WTC11 (cell line): ENCODE measurements at regions not wholly inside any gene's neighbourhood (a gene's known extent, or its start where the extent isn't known, plus 50 kb on each side); places are given as distances from the start of the nearest gene placed in this dataset.

Source experiments
- ATF1 ChIP-seq: sonication (generic); formaldehyde crosslinking; IDR thresholded peaks from 2 replicates; pipeline ENCODE4 v1.8.1; 2023; ENCODE audit warnings: mild to moderate bottlenecking, moderate library complexity, missing genetic modification reagents
- TP53 ChIP-seq: sonication (generic); formaldehyde crosslinking; IDR thresholded peaks from 2 replicates; pipeline ENCODE4 v1.8.1; 2023; ENCODE audit warnings: mild to moderate bottlenecking, missing genetic modification reagents
- ZBTB21 ChIP-seq: sonication (generic); formaldehyde crosslinking; IDR thresholded peaks from 2 replicates; pipeline ENCODE4 v1.8.1; 2023; ENCODE audit warnings: mild to moderate bottlenecking, missing genetic modification reagents, borderline replicate concordance
- ZNF423 ChIP-seq: fragments of 250-450 bp; sonication (Bioruptor Pico); IDR thresholded peaks from 2 replicates; pipeline ENCODE4 v2.1.2; 2022; ENCODE audit warnings: mild to moderate bottlenecking, moderate library complexity
- ZNF671 ChIP-seq: fragments of 250-450 bp; sonication (Bioruptor Pico); IDR thresholded peaks from 2 replicates; pipeline ENCODE4 v1.8.0; 2021; ENCODE audit warnings: mild to moderate bottlenecking
- TF ChIP-seq, protein P1 (sequence below): fragments of 200-600 bp; IDR thresholded peaks from 2 replicates; pipeline ENCODE4 v1.8.0; 2022; ENCODE audit warnings: antibody characterized with exemption
- TF ChIP-seq, protein P2 (sequence below): fragments of 250-450 bp; sonication (Bioruptor Pico); IDR thresholded peaks from 2 replicates; pipeline ENCODE4 v1.9.0; 2021; ENCODE audit warnings: mild to moderate bottlenecking, borderline replicate concordance
- TF ChIP-seq, protein P3 (sequence below): sonication (generic); formaldehyde crosslinking; IDR thresholded peaks from 2 replicates; pipeline ENCODE4 v1.8.0; 2022; ENCODE audit warnings: mild to moderate bottlenecking, missing genetic modification reagents
- TF ChIP-seq, protein P4 (sequence below): sonication (generic); formaldehyde crosslinking; IDR thresholded peaks from 2 replicates; pipeline ENCODE4 v1.8.0; 2022; ENCODE audit warnings: mild to moderate bottlenecking, missing genetic modification reagents
- TF ChIP-seq, protein P5 (sequence below): sonication (generic); formaldehyde crosslinking; IDR thresholded peaks from 2 replicates; pipeline ENCODE4 v1.8.1; 2022; ENCODE audit warnings: mild to moderate bottlenecking, missing genetic modification reagents, moderate library complexity, borderline replicate concordance

DNA sequence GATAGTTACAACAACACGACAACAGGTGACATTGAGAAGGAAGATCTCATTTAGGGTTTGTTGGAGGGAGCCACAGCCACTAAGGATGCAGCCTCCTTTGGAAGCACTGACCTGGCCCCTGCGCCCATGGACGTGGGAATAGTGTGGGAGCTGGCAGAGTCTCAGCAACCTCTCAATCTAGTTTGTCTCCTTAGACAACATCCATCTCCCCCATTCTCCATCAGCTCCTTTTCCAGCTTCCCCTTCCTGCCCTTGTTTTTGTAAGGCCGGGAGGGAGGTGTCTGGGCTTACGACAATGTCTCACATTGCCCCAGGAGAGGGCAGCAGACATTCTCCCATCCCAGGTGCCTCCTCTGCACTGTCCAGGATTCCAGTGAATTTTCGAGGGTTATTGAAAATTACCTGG, 170.2 kb upstream of the PZP start:
- TF ChIP-seq, protein P1, sequence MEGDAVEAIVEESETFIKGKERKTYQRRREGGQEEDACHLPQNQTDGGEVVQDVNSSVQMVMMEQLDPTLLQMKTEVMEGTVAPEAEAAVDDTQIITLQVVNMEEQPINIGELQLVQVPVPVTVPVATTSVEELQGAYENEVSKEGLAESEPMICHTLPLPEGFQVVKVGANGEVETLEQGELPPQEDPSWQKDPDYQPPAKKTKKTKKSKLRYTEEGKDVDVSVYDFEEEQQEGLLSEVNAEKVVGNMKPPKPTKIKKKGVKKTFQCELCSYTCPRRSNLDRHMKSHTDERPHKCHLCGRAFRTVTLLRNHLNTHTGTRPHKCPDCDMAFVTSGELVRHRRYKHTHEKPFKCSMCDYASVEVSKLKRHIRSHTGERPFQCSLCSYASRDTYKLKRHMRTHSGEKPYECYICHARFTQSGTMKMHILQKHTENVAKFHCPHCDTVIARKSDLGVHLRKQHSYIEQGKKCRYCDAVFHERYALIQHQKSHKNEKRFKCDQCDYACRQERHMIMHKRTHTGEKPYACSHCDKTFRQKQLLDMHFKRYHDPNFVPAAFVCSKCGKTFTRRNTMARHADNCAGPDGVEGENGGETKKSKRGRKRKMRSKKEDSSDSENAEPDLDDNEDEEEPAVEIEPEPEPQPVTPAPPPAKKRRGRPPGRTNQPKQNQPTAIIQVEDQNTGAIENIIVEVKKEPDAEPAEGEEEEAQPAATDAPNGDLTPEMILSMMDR = no peak
- TF ChIP-seq ZNF671 (CRISPR knock-in tag) (no peak), ZNF423 (CRISPR knock-in tag) (no peak), TP53 (CRISPR knock-in tag) (no peak), ATF1 (CRISPR knock-in tag) (no peak), ZBTB21 (no peak)
- TF ChIP-seq, protein P2, sequence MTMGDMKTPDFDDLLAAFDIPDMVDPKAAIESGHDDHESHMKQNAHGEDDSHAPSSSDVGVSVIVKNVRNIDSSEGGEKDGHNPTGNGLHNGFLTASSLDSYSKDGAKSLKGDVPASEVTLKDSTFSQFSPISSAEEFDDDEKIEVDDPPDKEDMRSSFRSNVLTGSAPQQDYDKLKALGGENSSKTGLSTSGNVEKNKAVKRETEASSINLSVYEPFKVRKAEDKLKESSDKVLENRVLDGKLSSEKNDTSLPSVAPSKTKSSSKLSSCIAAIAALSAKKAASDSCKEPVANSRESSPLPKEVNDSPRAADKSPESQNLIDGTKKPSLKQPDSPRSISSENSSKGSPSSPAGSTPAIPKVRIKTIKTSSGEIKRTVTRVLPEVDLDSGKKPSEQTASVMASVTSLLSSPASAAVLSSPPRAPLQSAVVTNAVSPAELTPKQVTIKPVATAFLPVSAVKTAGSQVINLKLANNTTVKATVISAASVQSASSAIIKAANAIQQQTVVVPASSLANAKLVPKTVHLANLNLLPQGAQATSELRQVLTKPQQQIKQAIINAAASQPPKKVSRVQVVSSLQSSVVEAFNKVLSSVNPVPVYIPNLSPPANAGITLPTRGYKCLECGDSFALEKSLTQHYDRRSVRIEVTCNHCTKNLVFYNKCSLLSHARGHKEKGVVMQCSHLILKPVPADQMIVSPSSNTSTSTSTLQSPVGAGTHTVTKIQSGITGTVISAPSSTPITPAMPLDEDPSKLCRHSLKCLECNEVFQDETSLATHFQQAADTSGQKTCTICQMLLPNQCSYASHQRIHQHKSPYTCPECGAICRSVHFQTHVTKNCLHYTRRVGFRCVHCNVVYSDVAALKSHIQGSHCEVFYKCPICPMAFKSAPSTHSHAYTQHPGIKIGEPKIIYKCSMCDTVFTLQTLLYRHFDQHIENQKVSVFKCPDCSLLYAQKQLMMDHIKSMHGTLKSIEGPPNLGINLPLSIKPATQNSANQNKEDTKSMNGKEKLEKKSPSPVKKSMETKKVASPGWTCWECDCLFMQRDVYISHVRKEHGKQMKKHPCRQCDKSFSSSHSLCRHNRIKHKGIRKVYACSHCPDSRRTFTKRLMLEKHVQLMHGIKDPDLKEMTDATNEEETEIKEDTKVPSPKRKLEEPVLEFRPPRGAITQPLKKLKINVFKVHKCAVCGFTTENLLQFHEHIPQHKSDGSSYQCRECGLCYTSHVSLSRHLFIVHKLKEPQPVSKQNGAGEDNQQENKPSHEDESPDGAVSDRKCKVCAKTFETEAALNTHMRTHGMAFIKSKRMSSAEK (CRISPR knock-in tag) = no peak
- TF ChIP-seq, protein P3, sequence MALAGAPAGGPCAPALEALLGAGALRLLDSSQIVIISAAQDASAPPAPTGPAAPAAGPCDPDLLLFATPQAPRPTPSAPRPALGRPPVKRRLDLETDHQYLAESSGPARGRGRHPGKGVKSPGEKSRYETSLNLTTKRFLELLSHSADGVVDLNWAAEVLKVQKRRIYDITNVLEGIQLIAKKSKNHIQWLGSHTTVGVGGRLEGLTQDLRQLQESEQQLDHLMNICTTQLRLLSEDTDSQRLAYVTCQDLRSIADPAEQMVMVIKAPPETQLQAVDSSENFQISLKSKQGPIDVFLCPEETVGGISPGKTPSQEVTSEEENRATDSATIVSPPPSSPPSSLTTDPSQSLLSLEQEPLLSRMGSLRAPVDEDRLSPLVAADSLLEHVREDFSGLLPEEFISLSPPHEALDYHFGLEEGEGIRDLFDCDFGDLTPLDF (CRISPR knock-in tag) = no peak
- TF ChIP-seq, protein P4, sequence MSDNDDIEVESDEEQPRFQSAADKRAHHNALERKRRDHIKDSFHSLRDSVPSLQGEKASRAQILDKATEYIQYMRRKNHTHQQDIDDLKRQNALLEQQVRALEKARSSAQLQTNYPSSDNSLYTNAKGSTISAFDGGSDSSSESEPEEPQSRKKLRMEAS = no peak
- TF ChIP-seq, protein P5, sequence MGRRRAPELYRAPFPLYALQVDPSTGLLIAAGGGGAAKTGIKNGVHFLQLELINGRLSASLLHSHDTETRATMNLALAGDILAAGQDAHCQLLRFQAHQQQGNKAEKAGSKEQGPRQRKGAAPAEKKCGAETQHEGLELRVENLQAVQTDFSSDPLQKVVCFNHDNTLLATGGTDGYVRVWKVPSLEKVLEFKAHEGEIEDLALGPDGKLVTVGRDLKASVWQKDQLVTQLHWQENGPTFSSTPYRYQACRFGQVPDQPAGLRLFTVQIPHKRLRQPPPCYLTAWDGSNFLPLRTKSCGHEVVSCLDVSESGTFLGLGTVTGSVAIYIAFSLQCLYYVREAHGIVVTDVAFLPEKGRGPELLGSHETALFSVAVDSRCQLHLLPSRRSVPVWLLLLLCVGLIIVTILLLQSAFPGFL (CRISPR knock-in tag) = no peak
